K562 (cell line): ENCODE measurements at regions not wholly inside any gene's neighbourhood (a gene's known extent, or its start where the extent isn't known, plus 50 kb on each side); places are given as distances from the start of the nearest gene placed in this dataset.

ENCODE experiments used
- ATAC-seq: fragments of 200-7000 bp; cut with Tn5 transposase; 3 replicates; pipeline ENCODE4 v1.9.1; 2020; ENCODE audit warnings: moderate library complexity
- BruUV-seq: library from RNA; stranded (reverse); fragments of 400-500 nt; replicated peaks from 2 replicates; lab custom pipeline; 2021; lab: Mats Ljungman, UMichigan
- CTCF ChIA-PET: fragments of 300-600 bp; formaldehyde crosslinking; extraction: SDS; loops from one replicate; lab custom pipeline; 2021; ENCODE audit warnings: low intra/inter-chr PET ratio; lab: Yijun Ruan, JAX
- POLR2A ChIA-PET: fragments of 300-600, 350-650 bp; sonication (Branson Sonifier 250); formaldehyde crosslinking; extraction: SDS; loops from one replicate; lab custom pipeline; 2021; ENCODE audit warnings: antibody characterized with exemption, inconsistent platforms; lab: Yijun Ruan, JAX
- DNase-seq, 4 experiments: peaks; one replicate each; pipeline versions ENCODE4 v3.0.0 to v3.0.0-alpha.2; 2011 to 2018; ENCODE audit warnings: low spot score in 3 of 4, mixed read lengths in 3 of 4; ENCODE audit errors: extremely low read depth in 1 of 4
- FAIRE-seq: peaks from 2 replicates; lab custom pipeline; 2011; peaks lifted over from hg19 to GRCh38; lab: Jason Lieb, UNC
- H2AFZ ChIP-seq: 2 replicates; pipeline ENCODE4 v1.6.0; 2011; ENCODE audit warnings: low read depth, low read length, control low read depth, inconsistent platforms
- H3K27ac ChIP-seq: fragments of 200-600 bp; 3 replicates; pipeline ENCODE4 v1.8.0; 2011; ENCODE audit warnings: low read depth, mild to moderate bottlenecking, control low read depth, inconsistent platforms, low read length, moderate library complexity, mixed read lengths; ENCODE audit errors: extremely low read depth
- H3K27me3 ChIP-seq, 2 experiments: fragments of 300-600 bp in 1 of 2; 2 replicates in 1 of 2; 3 replicates in 1 of 2; pipeline versions ENCODE4 v1.6.0 to v1.8.0; 2011; ENCODE audit warnings: inconsistent platforms in 2 of 2, low read length in 2 of 2, mild to moderate bottlenecking in 1 of 2, mixed read lengths in 1 of 2, moderate library complexity in 1 of 2; ENCODE audit not compliant: control insufficient read depth in 2 of 2, insufficient read depth in 2 of 2
- H3K36me3 ChIP-seq: fragments of 300-600 bp; 3 replicates; pipeline ENCODE4 v1.8.0; 2011; ENCODE audit warnings: mild to moderate bottlenecking, low read length, inconsistent platforms; ENCODE audit not compliant: control insufficient read depth, insufficient read depth
- H3K4me1 ChIP-seq, 2 experiments: fragments of 200-600 bp in 1 of 2; replicated peaks in 1 of 2; 2 replicates in 1 of 2; 3 replicates in 1 of 2; pipeline versions ENCODE4 v1.5.1 to v1.8.0; 2011; ENCODE audit warnings: inconsistent platforms in 2 of 2, low read length in 2 of 2, mild to moderate bottlenecking in 1 of 2, mixed read lengths in 1 of 2, moderate library complexity in 1 of 2; ENCODE audit not compliant: control insufficient read depth in 2 of 2, insufficient read depth in 2 of 2
- H3K4me2 ChIP-seq: 2 replicates; pipeline ENCODE4 v1.6.1; 2011; ENCODE audit warnings: low read length, control low read depth, inconsistent platforms, mixed read lengths; ENCODE audit not compliant: insufficient read depth
- H3K4me3 ChIP-seq: fragments of 200-600 bp; sonication (generic), shearing (Covaris generic); 2 replicates; pipeline ENCODE4 v1.5.1; 2016; ENCODE audit warnings: control low read depth, inconsistent platforms
- H3K79me2 ChIP-seq: fragments of 200-600 bp; 3 replicates; pipeline ENCODE4 v1.8.0; 2011; ENCODE audit warnings: low read length, inconsistent platforms; ENCODE audit not compliant: control insufficient read depth, insufficient read depth
- H3K9ac ChIP-seq, 2 experiments: 2 replicates each; pipeline versions ENCODE4 v1.6.0 to v1.6.1; 2011; ENCODE audit warnings: low read depth in 2 of 2, low read length in 2 of 2, control low read depth in 1 of 2, inconsistent platforms in 1 of 2, mild to moderate bottlenecking in 1 of 2, mixed read lengths in 1 of 2; ENCODE audit not compliant: insufficient read depth in 1 of 2
- H3K9me1 ChIP-seq: one replicate; pipeline ENCODE4 v1.6.0; 2011; ENCODE audit warnings: inconsistent platforms, mild to moderate bottlenecking, low read length, moderate library complexity; ENCODE audit not compliant: control insufficient read depth, insufficient read depth
- H3K9me3 ChIP-seq: replicated peaks from 2 replicates; pipeline ENCODE4 v1.5.1; 2011; ENCODE audit warnings: low read depth, low read length, inconsistent platforms; ENCODE audit not compliant: control insufficient read depth, insufficient read depth
- H4K20me1 ChIP-seq: replicated peaks from 2 replicates; pipeline ENCODE4 v1.6.1; 2011; ENCODE audit warnings: low read length, inconsistent platforms, mixed read lengths; ENCODE audit not compliant: control insufficient read depth, insufficient read depth
- MEIS2 ChIP-seq: fragments of 450-650 bp; IDR thresholded peaks from 2 replicates; pipeline ENCODE4 v1.6.1; 2014; ENCODE audit warnings: mild to moderate bottlenecking; ENCODE audit not compliant: partially characterized antibody
- SETDB1 ChIP-seq: IDR thresholded peaks from one replicate; pipeline ENCODE4 v1.6.1; 2012; ENCODE audit warnings: low read length, control low read depth, inconsistent platforms
- ZNF77 ChIP-seq: fragments of 250-450 bp; sonication (Bioruptor Pico); IDR thresholded peaks from 2 replicates; pipeline ENCODE4 v1.5.0; 2020
- WGBS: fragments of 100-300 bp; shearing (Covaris generic); methylation state at CpG from one replicate; pipeline ENCODE4 v1.1.6; 2016; ENCODE audit warnings: low coverage, mixed read lengths; ENCODE audit not compliant: insufficient coverage; ENCODE audit errors: missing lambda C conversion rate; 5-methylcytosine and 5-hydroxymethylcytosine counted together
- in situ Hi-C: fragments of 300-500 bp; cut with MboI; formaldehyde crosslinking; loops from 4 replicates; pipeline ENCODE4 v1.15.0; 2018; ENCODE audit warnings: inconsistent platforms, mixed read lengths
- intact Hi-C: fragments of 100-400 bp; cut with micrococcal nuclease; formaldehyde crosslinking; loops from 2 replicates; pipeline ENCODE4 v1.14.2; 2022
- TF ChIP-seq, protein P1 (sequence below): fragments of 450-650 bp; IDR thresholded peaks from 2 replicates; pipeline ENCODE4 v1.6.1; 2017; ENCODE audit warnings: antibody characterized with exemption

DNA sequence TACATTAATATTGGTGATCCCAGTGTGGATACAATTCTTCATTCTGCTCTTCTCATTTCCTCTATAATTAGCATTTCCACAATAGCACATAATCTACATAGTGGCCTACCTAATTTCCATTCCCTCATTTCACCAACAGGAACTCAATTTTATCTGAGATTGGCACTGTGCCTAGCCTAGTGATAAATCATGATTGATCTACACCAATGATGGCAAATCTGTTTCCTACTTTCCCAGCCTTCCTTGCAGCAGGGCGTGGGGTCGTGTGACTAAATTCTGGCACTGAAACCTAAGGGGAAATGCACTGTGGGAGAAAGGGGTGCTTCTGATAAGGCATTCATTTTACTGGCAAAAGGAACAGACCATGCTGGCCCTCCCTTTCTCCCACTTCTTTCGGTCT, 66.6 kb upstream of the TOM1L1 start:
- ChIA-PET CTCF (no interaction called here), POLR2A (no interaction called here)
- H3K4me2 ChIP-seq: no peak overlapping the region
- H4K20me1 ChIP-seq: no peaks in the 10 kb centered on the region
- H3K9me3 ChIP-seq: no peaks in the 10 kb centered on the region
- H3K79me2 ChIP-seq: no peaks in the 10 kb centered on the region
- 2% methylated on average over 3 of the region's 3 CpGs for WGBS
- no TSS peak for BruUV-seq
- no peaks in the 10 kb centered on the region; a peak in 1 of 5 replicates for H3K27me3 ChIP-seq
- no peaks in the 10 kb centered on the region for H3K9me1 ChIP-seq
- no peak for FAIRE-seq
- H3K36me3 ChIP-seq: no peaks in the 10 kb centered on the region
- H3K9ac ChIP-seq: no peak overlapping the region
- H3K4me3 ChIP-seq: no peak overlapping the region
- in situ Hi-C loops: no loop called here
- no peaks in the 10 kb centered on the region for H3K4me1 ChIP-seq
- TF ChIP-seq SETDB1: no peak
- peak; percentile 13 for TF ChIP-seq MEIS2
- TF ChIP-seq, all 486 proteins: peak for 1
- DNase-seq (no peak), ATAC-seq (no peak)
- no peak overlapping the region for H3K27ac ChIP-seq
- intact Hi-C loops: no loop called here
- no peak overlapping the region for H2AFZ ChIP-seq

DNA sequence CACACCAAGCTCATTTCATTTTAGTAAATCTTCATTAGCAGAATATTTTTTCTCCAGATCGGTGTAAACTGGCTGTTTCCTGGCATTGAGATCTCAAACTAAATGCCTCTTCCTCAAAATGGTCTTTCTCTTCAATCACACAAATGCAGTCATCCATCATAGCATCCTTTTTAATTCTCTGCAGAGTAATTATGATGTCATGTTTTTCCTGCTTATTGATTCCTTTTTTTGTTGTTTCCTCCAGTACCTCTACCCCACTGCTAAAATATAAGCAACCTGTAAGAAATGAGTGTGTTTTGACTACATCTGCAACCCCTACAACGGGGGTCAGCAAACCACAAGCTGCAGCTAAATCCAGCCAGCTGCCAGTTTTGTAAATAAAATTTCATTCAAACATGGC, 65.6 kb upstream of the TOM1L1 start:
- intact Hi-C loops: no loop called here
- in situ Hi-C loops: no loop called here
- Histone ChIP-seq H3K36me3 (no peaks in the 10 kb centered on the region), H3K4me1 (no peaks in the 10 kb centered on the region), H3K4me3 (no peak overlapping the region), H3K79me2 (no peaks in the 10 kb centered on the region), H4K20me1 (no peaks in the 10 kb centered on the region), H3K27me3 (no peaks in the 10 kb centered on the region; a peak in 1 of 5 replicates), H3K4me2 (no peak overlapping the region), H3K9ac (no peak overlapping the region), H3K9me3 (no peaks in the 10 kb centered on the region), H3K27ac (no peak overlapping the region), H2AFZ (no peak overlapping the region), H3K9me1 (no peaks in the 10 kb centered on the region)
- TF ChIP-seq, protein P1, sequence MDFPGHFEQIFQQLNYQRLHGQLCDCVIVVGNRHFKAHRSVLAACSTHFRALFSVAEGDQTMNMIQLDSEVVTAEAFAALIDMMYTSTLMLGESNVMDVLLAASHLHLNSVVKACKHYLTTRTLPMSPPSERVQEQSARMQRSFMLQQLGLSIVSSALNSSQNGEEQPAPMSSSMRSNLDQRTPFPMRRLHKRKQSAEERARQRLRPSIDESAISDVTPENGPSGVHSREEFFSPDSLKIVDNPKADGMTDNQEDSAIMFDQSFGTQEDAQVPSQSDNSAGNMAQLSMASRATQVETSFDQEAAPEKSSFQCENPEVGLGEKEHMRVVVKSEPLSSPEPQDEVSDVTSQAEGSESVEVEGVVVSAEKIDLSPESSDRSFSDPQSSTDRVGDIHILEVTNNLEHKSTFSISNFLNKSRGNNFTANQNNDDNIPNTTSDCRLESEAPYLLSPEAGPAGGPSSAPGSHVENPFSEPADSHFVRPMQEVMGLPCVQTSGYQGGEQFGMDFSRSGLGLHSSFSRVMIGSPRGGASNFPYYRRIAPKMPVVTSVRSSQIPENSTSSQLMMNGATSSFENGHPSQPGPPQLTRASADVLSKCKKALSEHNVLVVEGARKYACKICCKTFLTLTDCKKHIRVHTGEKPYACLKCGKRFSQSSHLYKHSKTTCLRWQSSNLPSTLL: no peak
- TF ChIP-seq ZNF77 (CRISPR knock-in tag): no peak
- WGBS: 0% methylated on average over 2 of the region's 2 CpGs
- ChIA-PET POLR2A (interaction anchor here (1.0 kb wide), 1 partner anchor 15 kb away, joined by 5 read pairs; no protein-coding TSS in a partner anchor), CTCF (no interaction called here)
- no TSS peak for BruUV-seq
- no peak for DNase-seq
- FAIRE-seq: no peak
- no peak for ATAC-seq
